H9 (cell line): ENCODE measurements at regions not wholly inside any gene's neighbourhood (a gene's known extent, or its start where the extent isn't known, plus 50 kb on each side); places are given as distances from the start of the nearest gene placed in this dataset.

Source experiments
- DNase-seq: peaks from one replicate; pipeline ENCODE4 v3.0.0-alpha.2; 2017
- H2AFZ ChIP-seq: one replicate; pipeline ENCODE4 v1.6.1; 2013; ENCODE audit warnings: mild to moderate bottlenecking, low read length, control low read depth, moderate library complexity
- H2AK5ac ChIP-seq: 2 replicates; pipeline ENCODE4 v1.6.1; 2013; ENCODE audit warnings: low read length, control low read depth, mixed read lengths; ENCODE audit not compliant: insufficient read length
- H2BK120ac ChIP-seq: one replicate; pipeline ENCODE4 v1.6.1; 2013; ENCODE audit warnings: low read depth, mild to moderate bottlenecking, low read length, control low read depth, inconsistent platforms; ENCODE audit not compliant: poor library complexity, severe bottlenecking
- H2BK12ac ChIP-seq: 2 replicates; pipeline ENCODE4 v1.6.1; 2013; ENCODE audit warnings: low read length, control low read depth, mixed read lengths, low read depth; ENCODE audit not compliant: insufficient read length
- H2BK15ac ChIP-seq: 2 replicates; pipeline ENCODE4 v1.6.1; 2013; ENCODE audit warnings: low read depth, low read length, control low read depth
- H2BK20ac ChIP-seq: one replicate; pipeline ENCODE4 v1.6.1; 2013; ENCODE audit warnings: low read depth, mild to moderate bottlenecking, low read length, control low read depth, inconsistent platforms; ENCODE audit not compliant: poor library complexity, severe bottlenecking
- H2BK5ac ChIP-seq: 2 replicates; pipeline ENCODE4 v1.6.1; 2013; ENCODE audit warnings: low read length, control low read depth, mixed read lengths; ENCODE audit not compliant: insufficient read length
- H3K14ac ChIP-seq: 2 replicates; pipeline ENCODE4 v1.6.1; 2013; ENCODE audit warnings: low read length, control low read depth; ENCODE audit not compliant: insufficient read depth
- H3K18ac ChIP-seq: 2 replicates; pipeline ENCODE4 v1.6.1; 2013; ENCODE audit warnings: low read depth, mild to moderate bottlenecking, mixed read lengths, low read length, control low read depth; ENCODE audit not compliant: insufficient read length
- H3K23ac ChIP-seq: 2 replicates; pipeline ENCODE4 v1.6.1; 2013; ENCODE audit warnings: low read length, control low read depth, mixed read lengths, low read depth; ENCODE audit not compliant: insufficient read length
- H3K23me2 ChIP-seq: 2 replicates; pipeline ENCODE4 v1.6.1; 2013; ENCODE audit warnings: low read depth, mild to moderate bottlenecking, mixed read lengths, low read length, control low read depth; ENCODE audit not compliant: insufficient read length, poor library complexity, severe bottlenecking
- H3K27ac ChIP-seq: 2 replicates; pipeline ENCODE4 v1.5.1; 2013; ENCODE audit warnings: low read length, control low read depth, mixed read lengths, low read depth; ENCODE audit not compliant: insufficient read length
- H3K27me3 ChIP-seq: 2 replicates; pipeline ENCODE4 v1.6.1; 2013; ENCODE audit warnings: low read length, control low read depth, inconsistent platforms; ENCODE audit not compliant: insufficient read depth
- H3K4ac ChIP-seq: 2 replicates; pipeline ENCODE4 v1.6.1; 2013; ENCODE audit warnings: low read depth, mild to moderate bottlenecking, control low read depth, inconsistent platforms, low read length, moderate library complexity
- H3K4me1 ChIP-seq: 2 replicates; pipeline ENCODE4 v1.6.1; 2013; ENCODE audit warnings: low read length, control low read depth, inconsistent platforms; ENCODE audit not compliant: insufficient read depth
- H3K4me2 ChIP-seq: 2 replicates; pipeline ENCODE4 v1.6.1; 2013; ENCODE audit warnings: low read length, control low read depth, mixed read lengths; ENCODE audit not compliant: insufficient read length, insufficient read depth
- H3K56ac ChIP-seq: 2 replicates; pipeline ENCODE4 v1.6.1; 2013; ENCODE audit warnings: low read depth, mild to moderate bottlenecking, mixed read lengths, low read length, control low read depth; ENCODE audit not compliant: insufficient read length
- H3K79me1 ChIP-seq: 2 replicates; pipeline ENCODE4 v1.6.1; 2013; ENCODE audit warnings: low read depth, mild to moderate bottlenecking, moderate library complexity, low read length, control low read depth, inconsistent platforms; ENCODE audit not compliant: insufficient read depth, poor library complexity, severe bottlenecking
- H3K79me2 ChIP-seq: 2 replicates; pipeline ENCODE4 v1.6.1; 2013; ENCODE audit warnings: low read length, control low read depth, inconsistent platforms; ENCODE audit not compliant: insufficient read depth
- H3K9ac ChIP-seq: 2 replicates; pipeline ENCODE4 v1.6.1; 2013; ENCODE audit warnings: low read length, control low read depth, mixed read lengths; ENCODE audit not compliant: insufficient read length; ENCODE audit errors: extremely low read depth
- H3K9me3 ChIP-seq: one replicate; pipeline ENCODE4 v1.6.1; 2013; ENCODE audit warnings: low read depth, low read length, inconsistent platforms; ENCODE audit not compliant: control insufficient read depth
- H3T11ph ChIP-seq: one replicate; pipeline ENCODE4 v1.6.1; 2013; ENCODE audit warnings: mild to moderate bottlenecking, low read length, control low read depth, inconsistent platforms
- H4K20me1 ChIP-seq: one replicate; pipeline ENCODE4 v1.6.1; 2013; ENCODE audit not compliant: control insufficient read depth, insufficient read length, insufficient read depth
- H4K5ac ChIP-seq: 2 replicates; pipeline ENCODE4 v1.6.1; 2013; ENCODE audit warnings: low read depth, mild to moderate bottlenecking, mixed read lengths, low read length, control low read depth; ENCODE audit not compliant: insufficient read length
- H4K8ac ChIP-seq: replicated peaks from 2 replicates; pipeline ENCODE4 v1.6.1; 2013; ENCODE audit warnings: low read length, control low read depth, mixed read lengths, low read depth; ENCODE audit not compliant: insufficient read length
- H4K91ac ChIP-seq: 2 replicates; pipeline ENCODE4 v1.6.1; 2013; ENCODE audit warnings: low read depth, mild to moderate bottlenecking, moderate library complexity, mixed read lengths, low read length, control low read depth; ENCODE audit not compliant: insufficient read length
- H3K27ac Mint-ChIP-seq, 3 experiments: 2 replicates in 2 of 3; 3 replicates in 1 of 3; pipeline ENCODE4 v1.8.0; 2020 to 2021; ENCODE audit warnings: mixed read lengths in 3 of 3, mild to moderate bottlenecking in 1 of 3, moderate library complexity in 1 of 3
- H3K27me3 Mint-ChIP-seq: 2 replicates; pipeline ENCODE4 v1.8.0; 2021; ENCODE audit warnings: low read depth, mild to moderate bottlenecking, moderate library complexity, mixed read lengths
- H3K36me3 Mint-ChIP-seq, 3 experiments: 2 replicates in 2 of 3; 3 replicates in 1 of 3; pipeline ENCODE4 v1.8.0; 2020 to 2021; ENCODE audit warnings: low read depth in 3 of 3, mixed read lengths in 3 of 3; ENCODE audit not compliant: insufficient read depth in 1 of 3
- H3K4me1 Mint-ChIP-seq, 2 experiments: 2 replicates each; pipeline ENCODE4 v1.8.0; 2020; ENCODE audit warnings: mixed read lengths in 2 of 2
- H3K4me3 Mint-ChIP-seq, 2 experiments: 2 replicates in 1 of 2; 3 replicates in 1 of 2; pipeline ENCODE4 v1.8.0; 2020 to 2021; ENCODE audit warnings: mild to moderate bottlenecking in 2 of 2, mixed read lengths in 2 of 2, moderate library complexity in 1 of 2
- H3K9me3 Mint-ChIP-seq, 2 experiments: 2 replicates in 1 of 2; 3 replicates in 1 of 2; pipeline ENCODE4 v1.8.0; 2020; ENCODE audit warnings: mild to moderate bottlenecking in 2 of 2, mixed read lengths in 2 of 2, moderate library complexity in 1 of 2
- TF ChIP-seq, protein P1 (sequence below): fragments of 200-600 bp; sonication (generic); conservative IDR thresholded peaks from 3 replicates; pipeline ENCODE4 v1.8.0; 2021; ENCODE audit warnings: antibody characterized with exemption, mild to moderate bottlenecking

DNA sequence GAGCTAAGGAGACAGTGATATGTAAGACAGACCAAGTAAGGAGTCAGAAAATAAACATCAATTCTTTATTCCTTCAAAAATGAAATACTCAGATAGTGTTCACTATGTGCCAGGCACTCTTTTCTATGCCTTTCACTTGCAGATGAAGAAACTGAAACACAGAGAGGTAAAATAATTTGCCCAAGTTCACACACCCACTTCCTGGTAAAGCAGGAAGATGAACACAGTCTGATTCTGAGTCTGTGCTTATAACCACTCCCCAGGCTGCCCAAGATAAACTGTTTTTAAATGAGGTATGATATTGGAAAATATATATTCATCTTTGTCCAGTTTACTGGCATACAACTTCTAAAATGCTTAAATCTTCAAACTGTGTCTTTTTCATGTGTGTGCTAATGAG lies 294.4 kb upstream of the NPVF start:
- H4K20me1 ChIP-seq: no peaks in the 10 kb centered on the region
- H2AFZ ChIP-seq: no peak overlapping the region
- no peak overlapping the region for H2AK5ac ChIP-seq
- no peaks in the 10 kb centered on the region for H3K79me2 ChIP-seq
- H3K23me2 ChIP-seq: no peaks in the 10 kb centered on the region
- no peak overlapping the region for H3K4me3 Mint-ChIP-seq
- no peak overlapping the region for H2BK12ac ChIP-seq
- TF ChIP-seq, protein P1, sequence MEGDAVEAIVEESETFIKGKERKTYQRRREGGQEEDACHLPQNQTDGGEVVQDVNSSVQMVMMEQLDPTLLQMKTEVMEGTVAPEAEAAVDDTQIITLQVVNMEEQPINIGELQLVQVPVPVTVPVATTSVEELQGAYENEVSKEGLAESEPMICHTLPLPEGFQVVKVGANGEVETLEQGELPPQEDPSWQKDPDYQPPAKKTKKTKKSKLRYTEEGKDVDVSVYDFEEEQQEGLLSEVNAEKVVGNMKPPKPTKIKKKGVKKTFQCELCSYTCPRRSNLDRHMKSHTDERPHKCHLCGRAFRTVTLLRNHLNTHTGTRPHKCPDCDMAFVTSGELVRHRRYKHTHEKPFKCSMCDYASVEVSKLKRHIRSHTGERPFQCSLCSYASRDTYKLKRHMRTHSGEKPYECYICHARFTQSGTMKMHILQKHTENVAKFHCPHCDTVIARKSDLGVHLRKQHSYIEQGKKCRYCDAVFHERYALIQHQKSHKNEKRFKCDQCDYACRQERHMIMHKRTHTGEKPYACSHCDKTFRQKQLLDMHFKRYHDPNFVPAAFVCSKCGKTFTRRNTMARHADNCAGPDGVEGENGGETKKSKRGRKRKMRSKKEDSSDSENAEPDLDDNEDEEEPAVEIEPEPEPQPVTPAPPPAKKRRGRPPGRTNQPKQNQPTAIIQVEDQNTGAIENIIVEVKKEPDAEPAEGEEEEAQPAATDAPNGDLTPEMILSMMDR: no peak
- H3K4me1 ChIP-seq: no peaks in the 10 kb centered on the region; the same call in 1 of the 2 replicates
- H2BK15ac ChIP-seq: no peak overlapping the region
- no peaks in the 10 kb centered on the region for H3K79me1 ChIP-seq
- H3K36me3 Mint-ChIP-seq: no peaks in the 10 kb centered on the region
- H3K4me1 Mint-ChIP-seq: peaks cover 7 to 8% of the 10 kb centered on the region in 2 experiments; a peak in 3 of 4 replicates
- DNase-seq: no peak
- H4K5ac ChIP-seq: no peak overlapping the region
- H3K23ac ChIP-seq: no peak overlapping the region
- no peak overlapping the region for H2BK5ac ChIP-seq
- no peak overlapping the region for H2BK120ac ChIP-seq
- H3K9me3 Mint-ChIP-seq: no peaks in the 10 kb centered on the region; a peak in 2 of 5 replicates
- no peak overlapping the region for H3K27ac Mint-ChIP-seq
- H3K4me2 ChIP-seq: no peak overlapping the region
- H3K9ac ChIP-seq: no peak overlapping the region
- H3K9me3 ChIP-seq: no peaks in the 10 kb centered on the region
- no peak overlapping the region for H3K56ac ChIP-seq
- H3K4ac ChIP-seq: no peak overlapping the region
- H3K18ac ChIP-seq: no peak overlapping the region
- no peaks in the 10 kb centered on the region for H3K27me3 ChIP-seq
- H3K27ac ChIP-seq: no peak overlapping the region
- no peak overlapping the region for H2BK20ac ChIP-seq
- H4K8ac ChIP-seq: no peak overlapping the region
- peaks cover 4% of the 10 kb centered on the region for H3K27me3 Mint-ChIP-seq
- H4K91ac ChIP-seq: no peak overlapping the region
- H3T11ph ChIP-seq: no peak overlapping the region
- H3K14ac ChIP-seq: no peak overlapping the region
